ENCODE measurements at regions not wholly inside any gene's neighbourhood (a gene's known extent, or its start where the extent isn't known, plus 50 kb on each side); places are given as distances from the start of the nearest gene placed in this dataset.

DNA sequence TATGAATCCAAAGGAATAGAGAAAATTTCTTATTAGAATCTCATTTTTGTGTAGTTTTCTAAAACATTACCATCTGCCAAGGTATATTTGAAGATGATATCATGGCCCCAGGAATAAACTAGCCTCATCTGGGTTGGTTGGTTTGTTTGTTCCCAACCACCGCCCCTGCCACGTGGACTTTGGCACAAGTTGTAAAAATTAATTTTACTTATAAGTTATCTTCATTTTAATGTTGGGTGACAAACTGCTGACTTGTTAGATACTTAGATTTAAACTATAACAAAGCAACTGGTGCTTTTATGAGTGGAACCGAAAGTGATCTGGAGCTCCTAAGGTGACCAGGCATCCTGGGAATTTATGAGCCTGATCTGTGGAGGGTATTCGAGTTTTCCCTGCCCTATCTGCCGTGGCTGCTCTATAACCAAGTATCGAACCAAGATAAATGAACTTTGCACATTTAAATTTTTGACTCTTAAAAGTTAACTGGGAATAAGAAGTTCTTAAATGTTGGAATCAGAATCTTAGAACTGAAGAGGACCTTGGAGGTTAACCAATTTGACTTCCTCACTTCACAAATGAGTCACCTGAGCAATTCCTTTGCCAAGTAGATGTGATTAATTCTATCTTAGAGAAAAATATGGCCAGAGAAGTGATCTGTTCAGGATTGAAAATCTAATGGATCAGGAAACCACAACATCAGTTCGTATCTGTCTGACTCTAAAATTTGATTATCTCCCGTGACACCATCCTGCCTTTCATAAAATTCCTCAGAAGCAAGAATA, 129.1 kb upstream of the ARHGAP42 start:
- TF ChIP-seq, protein P1, sequence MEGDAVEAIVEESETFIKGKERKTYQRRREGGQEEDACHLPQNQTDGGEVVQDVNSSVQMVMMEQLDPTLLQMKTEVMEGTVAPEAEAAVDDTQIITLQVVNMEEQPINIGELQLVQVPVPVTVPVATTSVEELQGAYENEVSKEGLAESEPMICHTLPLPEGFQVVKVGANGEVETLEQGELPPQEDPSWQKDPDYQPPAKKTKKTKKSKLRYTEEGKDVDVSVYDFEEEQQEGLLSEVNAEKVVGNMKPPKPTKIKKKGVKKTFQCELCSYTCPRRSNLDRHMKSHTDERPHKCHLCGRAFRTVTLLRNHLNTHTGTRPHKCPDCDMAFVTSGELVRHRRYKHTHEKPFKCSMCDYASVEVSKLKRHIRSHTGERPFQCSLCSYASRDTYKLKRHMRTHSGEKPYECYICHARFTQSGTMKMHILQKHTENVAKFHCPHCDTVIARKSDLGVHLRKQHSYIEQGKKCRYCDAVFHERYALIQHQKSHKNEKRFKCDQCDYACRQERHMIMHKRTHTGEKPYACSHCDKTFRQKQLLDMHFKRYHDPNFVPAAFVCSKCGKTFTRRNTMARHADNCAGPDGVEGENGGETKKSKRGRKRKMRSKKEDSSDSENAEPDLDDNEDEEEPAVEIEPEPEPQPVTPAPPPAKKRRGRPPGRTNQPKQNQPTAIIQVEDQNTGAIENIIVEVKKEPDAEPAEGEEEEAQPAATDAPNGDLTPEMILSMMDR (IDR thresholded peaks at IDR 0.05) = no peak

DNA sequence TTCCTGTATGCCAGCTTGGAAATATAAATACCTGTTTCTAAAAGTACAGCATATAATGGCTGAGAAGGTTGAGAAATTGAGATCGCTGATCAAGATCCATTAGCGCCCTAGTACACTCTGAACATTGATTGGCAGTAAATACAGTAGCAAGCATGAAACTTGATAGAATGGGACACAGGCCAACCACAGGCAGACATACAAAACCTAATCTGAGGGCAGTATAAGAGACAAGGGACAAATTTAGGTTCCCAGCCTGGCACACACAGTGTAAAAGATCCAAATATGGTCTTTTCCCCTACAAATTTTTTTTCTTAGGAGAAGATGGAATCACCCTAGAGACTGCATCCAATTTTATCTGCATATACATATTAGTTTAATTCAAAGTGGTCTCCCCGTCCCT, 126.5 kb upstream of the ARHGAP42 start:
- TF ChIP-seq, protein P1 (IDR thresholded peaks at IDR 0.05) = no peak

DNA sequence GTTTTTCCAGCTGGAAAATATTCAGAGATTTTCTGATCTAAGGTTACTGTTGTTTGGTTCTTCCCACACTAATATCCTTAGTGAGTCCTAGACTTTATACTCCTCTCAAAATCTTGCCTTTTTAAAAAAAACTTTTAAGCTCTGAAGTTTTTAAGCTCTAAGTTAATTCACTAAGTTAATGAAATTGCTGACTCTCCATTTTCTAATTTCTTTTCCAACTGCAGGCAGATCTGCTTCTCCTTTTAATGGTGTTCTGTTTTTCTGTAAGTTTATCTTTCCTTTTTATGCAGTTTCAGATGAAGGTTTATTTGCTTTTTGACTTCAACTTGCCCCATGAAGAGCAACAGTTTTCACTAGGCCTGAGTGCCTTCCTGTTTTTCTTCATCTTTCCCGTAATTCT, 125.8 kb upstream of the ARHGAP42 start:
- TF ChIP-seq, protein P1 (IDR thresholded peaks at IDR 0.05) = no peak

DNA sequence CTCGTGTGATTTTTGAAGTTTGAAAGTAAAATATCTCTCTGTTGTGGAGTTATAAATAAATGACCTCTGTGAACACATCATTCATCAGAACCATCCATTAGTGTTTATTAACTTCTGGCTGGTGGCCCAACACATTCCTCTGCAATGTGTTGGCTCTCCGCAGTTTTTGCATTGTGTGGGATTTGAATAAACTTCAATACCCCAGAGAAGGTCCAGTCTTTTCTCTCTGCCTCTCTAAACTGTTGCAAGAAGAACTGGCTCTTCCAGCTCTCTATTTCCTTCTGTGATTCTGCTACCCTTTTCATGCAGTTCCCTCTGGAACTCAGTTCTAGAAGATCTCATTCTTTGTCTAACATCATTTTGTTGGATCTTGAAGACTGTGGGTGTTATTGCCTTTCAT, 125.0 kb upstream of the ARHGAP42 start:
- TF ChIP-seq, protein P1 (IDR thresholded peaks at IDR 0.05) = no peak

DNA sequence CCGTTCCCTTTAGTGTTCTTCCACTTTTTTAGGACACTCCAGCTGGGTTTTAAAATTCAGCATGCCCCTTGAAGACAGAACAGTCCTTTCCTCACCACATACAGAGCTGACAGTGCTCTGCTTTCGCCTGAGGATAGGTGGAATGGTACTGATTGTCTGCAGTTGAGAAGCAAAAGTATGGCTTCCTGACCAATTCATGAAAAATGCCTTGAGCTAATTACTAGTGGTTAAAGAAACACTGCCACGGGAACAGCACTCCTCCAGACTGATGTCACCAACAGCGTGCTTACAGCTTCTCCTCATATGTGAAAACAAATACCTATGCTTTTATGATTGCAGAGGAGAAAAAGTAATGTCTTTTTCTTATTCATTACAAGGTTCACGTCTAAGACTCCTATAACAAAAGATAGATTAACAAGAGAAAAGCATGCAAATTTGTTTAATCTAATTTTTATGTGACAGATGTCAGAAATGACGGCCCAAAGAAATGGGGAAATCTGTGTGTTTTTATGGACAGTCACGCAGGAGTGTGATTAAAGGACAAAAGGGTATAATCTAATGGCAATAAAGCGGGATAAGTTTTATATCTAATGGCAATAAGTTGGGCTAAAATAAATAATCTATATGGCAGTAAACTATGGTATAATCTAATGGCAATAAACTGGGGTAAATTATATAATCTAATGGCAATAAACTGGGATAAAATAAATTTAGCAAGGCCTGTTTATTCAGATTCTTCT, 123.4 kb upstream of the ARHGAP42 start:
- TF ChIP-seq, protein P1 (IDR thresholded peaks at IDR 0.05) = no peak

DNA sequence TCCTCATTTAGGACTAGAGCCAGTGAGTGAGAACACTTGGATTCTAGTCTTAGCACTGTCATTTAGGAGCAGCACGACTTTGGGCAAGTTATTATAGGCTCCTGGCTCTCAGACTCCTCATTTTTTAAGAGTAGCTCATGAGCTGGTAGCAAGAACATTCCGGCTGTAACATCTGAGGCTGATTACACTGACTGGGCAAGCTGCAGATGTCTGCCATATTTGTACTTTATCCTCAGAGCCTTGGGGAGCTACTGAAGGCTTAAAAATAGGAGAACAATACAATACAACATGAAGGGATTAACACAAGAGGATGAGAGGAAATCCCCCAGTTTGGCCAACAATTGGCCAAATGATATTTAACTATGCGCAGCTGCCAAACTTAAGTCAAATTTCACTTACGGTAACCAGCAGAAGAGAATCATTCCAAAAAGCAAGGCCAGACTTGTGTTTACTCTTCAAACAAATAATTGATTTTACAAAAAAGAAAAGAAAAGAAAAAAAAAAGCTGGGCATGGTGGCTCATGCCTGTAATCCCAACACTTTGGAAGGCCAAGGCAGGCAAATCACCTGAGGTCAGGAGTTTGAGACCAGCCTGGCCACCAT, 113.1 kb upstream of the ARHGAP42 start:
- TF ChIP-seq, protein P1 (IDR thresholded peaks at IDR 0.05) = no peak

DNA sequence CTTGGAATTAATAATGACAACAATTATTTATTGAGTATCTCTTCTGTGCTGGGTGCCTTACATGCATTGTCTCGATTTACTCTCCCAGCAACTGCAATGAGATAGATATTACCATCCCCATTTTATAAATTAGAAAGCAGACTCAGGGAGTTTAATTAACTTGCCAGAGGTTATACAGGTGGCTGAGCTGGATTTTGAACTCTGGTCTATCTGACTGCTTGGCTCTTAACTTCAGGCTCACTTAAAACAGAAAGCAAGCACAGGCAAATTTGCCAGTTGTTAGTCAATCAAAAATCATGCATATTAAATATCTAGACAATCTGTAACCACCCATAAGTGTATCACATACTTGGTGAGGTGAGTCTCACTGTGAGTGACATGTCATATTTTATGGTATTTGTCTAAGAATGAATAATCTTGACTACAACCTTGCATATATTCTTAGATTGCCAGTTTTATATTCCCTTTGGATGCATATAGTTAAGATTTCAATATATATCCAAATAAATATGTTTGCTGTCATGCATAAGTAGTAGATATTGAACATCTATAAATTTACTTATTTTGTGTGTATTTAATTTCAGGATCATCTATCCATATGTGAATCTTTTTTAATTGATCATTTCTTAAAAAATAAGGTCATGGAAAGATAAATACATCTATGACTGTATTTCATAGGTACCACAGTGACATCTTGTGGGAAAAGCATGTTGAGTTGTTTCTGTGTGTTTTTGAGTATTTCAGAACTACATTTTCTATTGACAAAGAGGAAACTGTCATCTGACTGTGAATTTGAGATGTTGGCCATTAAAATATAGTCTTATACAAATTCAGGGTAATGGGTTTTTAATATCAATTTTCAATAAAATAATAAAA, 112.0 kb upstream of the ARHGAP42 start:
- TF ChIP-seq, protein P1 (IDR thresholded peaks at IDR 0.05) = peak; percentile 76

All from LNCAP (cell line).